K562 (cell line): ENCODE measurements at regions not wholly inside any gene's neighbourhood (a gene's known extent, or its start where the extent isn't known, plus 50 kb on each side); places are given as distances from the start of the nearest gene placed in this dataset.

Source experiments
- ATAC-seq: fragments of 200-7000 bp; cut with Tn5 transposase; 3 replicates; pipeline ENCODE4 v1.9.1; 2020; ENCODE audit warnings: moderate library complexity
- BruUV-seq: library from RNA; stranded (reverse); fragments of 400-500 nt; replicated peaks from 2 replicates; lab custom pipeline; 2021; lab: Mats Ljungman, UMichigan
- CTCF ChIA-PET: fragments of 300-600 bp; formaldehyde crosslinking; extraction: SDS; loops from one replicate; lab custom pipeline; 2021; ENCODE audit warnings: low intra/inter-chr PET ratio; lab: Yijun Ruan, JAX
- POLR2A ChIA-PET: fragments of 300-600, 350-650 bp; sonication (Branson Sonifier 250); formaldehyde crosslinking; extraction: SDS; loops from one replicate; lab custom pipeline; 2021; ENCODE audit warnings: antibody characterized with exemption, inconsistent platforms; lab: Yijun Ruan, JAX
- DNase-seq, 4 experiments: peaks; one replicate each; pipeline versions ENCODE4 v3.0.0 to v3.0.0-alpha.2; 2011 to 2018; ENCODE audit warnings: low spot score in 3 of 4, mixed read lengths in 3 of 4; ENCODE audit errors: extremely low read depth in 1 of 4
- FAIRE-seq: peaks from 2 replicates; lab custom pipeline; 2011; peaks lifted over from hg19 to GRCh38; lab: Jason Lieb, UNC
- H2AFZ ChIP-seq: 2 replicates; pipeline ENCODE4 v1.6.0; 2011; ENCODE audit warnings: low read depth, low read length, control low read depth, inconsistent platforms
- H3K27ac ChIP-seq: fragments of 200-600 bp; 3 replicates; pipeline ENCODE4 v1.8.0; 2011; ENCODE audit warnings: low read depth, mild to moderate bottlenecking, control low read depth, inconsistent platforms, low read length, moderate library complexity, mixed read lengths; ENCODE audit errors: extremely low read depth
- H3K27me3 ChIP-seq, 2 experiments: fragments of 300-600 bp in 1 of 2; 2 replicates in 1 of 2; 3 replicates in 1 of 2; pipeline versions ENCODE4 v1.6.0 to v1.8.0; 2011; ENCODE audit warnings: inconsistent platforms in 2 of 2, low read length in 2 of 2, mild to moderate bottlenecking in 1 of 2, mixed read lengths in 1 of 2, moderate library complexity in 1 of 2; ENCODE audit not compliant: control insufficient read depth in 2 of 2, insufficient read depth in 2 of 2
- H3K36me3 ChIP-seq: fragments of 300-600 bp; 3 replicates; pipeline ENCODE4 v1.8.0; 2011; ENCODE audit warnings: mild to moderate bottlenecking, low read length, inconsistent platforms; ENCODE audit not compliant: control insufficient read depth, insufficient read depth
- H3K4me1 ChIP-seq, 2 experiments: fragments of 200-600 bp in 1 of 2; replicated peaks in 1 of 2; 2 replicates in 1 of 2; 3 replicates in 1 of 2; pipeline versions ENCODE4 v1.5.1 to v1.8.0; 2011; ENCODE audit warnings: inconsistent platforms in 2 of 2, low read length in 2 of 2, mild to moderate bottlenecking in 1 of 2, mixed read lengths in 1 of 2, moderate library complexity in 1 of 2; ENCODE audit not compliant: control insufficient read depth in 2 of 2, insufficient read depth in 2 of 2
- H3K4me2 ChIP-seq: 2 replicates; pipeline ENCODE4 v1.6.1; 2011; ENCODE audit warnings: low read length, control low read depth, inconsistent platforms, mixed read lengths; ENCODE audit not compliant: insufficient read depth
- H3K4me3 ChIP-seq: fragments of 200-600 bp; sonication (generic), shearing (Covaris generic); 2 replicates; pipeline ENCODE4 v1.5.1; 2016; ENCODE audit warnings: control low read depth, inconsistent platforms
- H3K79me2 ChIP-seq: fragments of 200-600 bp; 3 replicates; pipeline ENCODE4 v1.8.0; 2011; ENCODE audit warnings: low read length, inconsistent platforms; ENCODE audit not compliant: control insufficient read depth, insufficient read depth
- H3K9ac ChIP-seq, 2 experiments: 2 replicates each; pipeline versions ENCODE4 v1.6.0 to v1.6.1; 2011; ENCODE audit warnings: low read depth in 2 of 2, low read length in 2 of 2, control low read depth in 1 of 2, inconsistent platforms in 1 of 2, mild to moderate bottlenecking in 1 of 2, mixed read lengths in 1 of 2; ENCODE audit not compliant: insufficient read depth in 1 of 2
- H3K9me1 ChIP-seq: one replicate; pipeline ENCODE4 v1.6.0; 2011; ENCODE audit warnings: inconsistent platforms, mild to moderate bottlenecking, low read length, moderate library complexity; ENCODE audit not compliant: control insufficient read depth, insufficient read depth
- H3K9me3 ChIP-seq: replicated peaks from 2 replicates; pipeline ENCODE4 v1.5.1; 2011; ENCODE audit warnings: low read depth, low read length, inconsistent platforms; ENCODE audit not compliant: control insufficient read depth, insufficient read depth
- H4K20me1 ChIP-seq: replicated peaks from 2 replicates; pipeline ENCODE4 v1.6.1; 2011; ENCODE audit warnings: low read length, inconsistent platforms, mixed read lengths; ENCODE audit not compliant: control insufficient read depth, insufficient read depth
- ELF4 ChIP-seq: fragments of 450-650 bp; formaldehyde crosslinking; IDR thresholded peaks from 2 replicates; pipeline ENCODE4 v1.4.0; 2022; ENCODE audit warnings: missing genetic modification characterization
- GATAD2A ChIP-seq: fragments of 450-650 bp; IDR thresholded peaks from 2 replicates; pipeline ENCODE4 v1.6.1; 2017
- HMG20B ChIP-seq: fragments of 250-450 bp; sonication (Bioruptor Pico); IDR thresholded peaks from 2 replicates; pipeline ENCODE4 v1.5.0; 2021; ENCODE audit warnings: mild to moderate bottlenecking
- MAFK ChIP-seq: IDR thresholded peaks from 2 replicates; pipeline ENCODE4 v1.6.1; 2011; ENCODE audit warnings: low read length, improper control_type of control experiment
- NCOA2 ChIP-seq, 2 experiments: fragments of 450-650 bp; IDR thresholded peaks; 2 replicates each; pipeline ENCODE4 v1.6.1; 2018; ENCODE audit warnings: mild to moderate bottlenecking in 2 of 2, moderate library complexity in 1 of 2; ENCODE audit not compliant: partially characterized antibody in 2 of 2
- POU5F1 ChIP-seq: fragments of 150-350 bp; IDR thresholded peaks from 2 replicates; pipeline ENCODE4 v1.6.1; 2014; ENCODE audit warnings: borderline replicate concordance, low read length, low read depth, mild to moderate bottlenecking; ENCODE audit not compliant: partially characterized antibody
- RAD21 ChIP-seq, 2 experiments: fragments of 250-450 bp in 1 of 2; fragments of 450-650 bp in 1 of 2; sonication (Bioruptor Pico) in 1 of 2; formaldehyde crosslinking in 1 of 2; IDR thresholded peaks in 1 of 2; conservative IDR thresholded peaks in 1 of 2; 2 replicates each; pipeline versions ENCODE4 v1.4.0 to v1.8.0; 2020 to 2022; ENCODE audit warnings: mild to moderate bottlenecking in 2 of 2, moderate library complexity in 1 of 2
- RFX5 ChIP-seq: IDR thresholded peaks from 2 replicates; pipeline ENCODE4 v1.6.1; 2011; ENCODE audit warnings: low read depth, mild to moderate bottlenecking, improper control_type of control experiment, low read length
- RHOXF2B ChIP-seq: fragments of 250-450 bp; sonication (Bioruptor Pico); conservative IDR thresholded peaks from 2 replicates; pipeline ENCODE4 v1.5.1; 2021
- TAF1 ChIP-seq: IDR thresholded peaks from 2 replicates; pipeline ENCODE4 v1.6.1; 2011; ENCODE audit warnings: mild to moderate bottlenecking, low read length, moderate library complexity; ENCODE audit not compliant: insufficient read depth, control insufficient read depth, severe bottlenecking; ENCODE audit errors: extremely low read depth
- TAF9B ChIP-seq: fragments of 450-650 bp; IDR thresholded peaks from 2 replicates; pipeline ENCODE4 v1.6.1; 2018; ENCODE audit warnings: mild to moderate bottlenecking; ENCODE audit not compliant: partially characterized antibody
- TFE3 ChIP-seq: fragments of 450-650 bp; formaldehyde crosslinking; IDR thresholded peaks from 2 replicates; pipeline ENCODE4 v1.4.0; 2020; ENCODE audit warnings: mild to moderate bottlenecking, mixed read lengths
- THRAP3 ChIP-seq: fragments of 450-650 bp; IDR thresholded peaks from 2 replicates; pipeline ENCODE4 v1.6.1; 2016; ENCODE audit warnings: mild to moderate bottlenecking, inconsistent platforms, borderline replicate concordance
- ZNF140 ChIP-seq: fragments of 250-450 bp; sonication (Bioruptor Pico); IDR thresholded peaks from 2 replicates; pipeline ENCODE4 v1.8.0; 2021; ENCODE audit warnings: moderate library complexity, mild to moderate bottlenecking, inconsistent platforms
- ZNF184 ChIP-seq: sonication (generic); formaldehyde crosslinking; IDR thresholded peaks from 2 replicates; pipeline ENCODE4 v1.5.0; 2020; ENCODE audit warnings: missing genetic modification reagents
- ZNF445 ChIP-seq: fragments of 250-450 bp; sonication (Bioruptor Pico); IDR thresholded peaks from 2 replicates; pipeline ENCODE4 v1.4.0; 2020; ENCODE audit warnings: low read depth, mild to moderate bottlenecking, moderate library complexity
- ZNF551 ChIP-seq: fragments of 250-450 bp; sonication (Bioruptor Pico); IDR thresholded peaks from 2 replicates; pipeline ENCODE4 v1.5.0; 2021; ENCODE audit warnings: mild to moderate bottlenecking, moderate library complexity
- ZNF644 ChIP-seq: fragments of 200-800 bp; sonication (Bioruptor generic); IDR thresholded peaks from 2 replicates; pipeline ENCODE4 v1.6.1; 2016; ENCODE audit warnings: low read depth, missing genetic modification characterization, missing compliant biosample characterization
- WGBS: fragments of 100-300 bp; shearing (Covaris generic); methylation state at CpG from one replicate; pipeline ENCODE4 v1.1.6; 2016; ENCODE audit warnings: low coverage, mixed read lengths; ENCODE audit not compliant: insufficient coverage; ENCODE audit errors: missing lambda C conversion rate; 5-methylcytosine and 5-hydroxymethylcytosine counted together
- in situ Hi-C: fragments of 300-500 bp; cut with MboI; formaldehyde crosslinking; loops from 4 replicates; pipeline ENCODE4 v1.15.0; 2018; ENCODE audit warnings: inconsistent platforms, mixed read lengths
- intact Hi-C: fragments of 100-400 bp; cut with micrococcal nuclease; formaldehyde crosslinking; loops from 2 replicates; pipeline ENCODE4 v1.14.2; 2022

- TF ChIP-seq ZNF644 (tag) (no peak), TAF1 (no peak), ZNF184 (CRISPR knock-in tag) (no peak), GATAD2A (no peak), POU5F1 (no peak)
- intact Hi-C loops (no loop called here), in situ Hi-C loops (no loop called here)
- no peak for ATAC-seq
- H2AFZ ChIP-seq: no peak overlapping the region
- no peak overlapping the region for H3K9ac ChIP-seq
- CTCF ChIA-PET: no interaction called here
- no TSS peak for BruUV-seq
- no peak overlapping the region for H3K27ac ChIP-seq
- no peak overlapping the region for H3K4me2 ChIP-seq
- no peak for FAIRE-seq
- 0% methylated on average over 6 of the region's 6 CpGs for WGBS
- no peaks in the 10 kb centered on the region for H3K36me3 ChIP-seq
- no peaks in the 10 kb centered on the region for H3K9me3 ChIP-seq
- H3K79me2 ChIP-seq: no peaks in the 10 kb centered on the region
- no peaks in the 10 kb centered on the region; a peak in 1 of 5 replicates for H3K4me1 ChIP-seq
- H4K20me1 ChIP-seq: no peaks in the 10 kb centered on the region
- peaks cover 0 to 6% of the 10 kb centered on the region in 2 experiments; a peak in 1 of 5 replicates for H3K27me3 ChIP-seq
- no peak for DNase-seq
- POLR2A ChIA-PET: no interaction called here
- no peaks in the 10 kb centered on the region for H3K9me1 ChIP-seq
- no peak overlapping the region for H3K4me3 ChIP-seq
These were observed 131.4 kb upstream of the F3 start for GRCh38 chr1:94672934-94673333.

GRCh38 chr1:94672001-94672400, 130.4 kb upstream of the F3 start:
- no peak for FAIRE-seq
- Histone ChIP-seq H3K4me1 (no peaks in the 10 kb centered on the region; a peak in 1 of 5 replicates), H3K4me3 (no peak overlapping the region), H3K27ac (no peak overlapping the region), H3K79me2 (no peaks in the 10 kb centered on the region), H3K9ac (no peak overlapping the region), H3K9me3 (no peaks in the 10 kb centered on the region), H4K20me1 (no peaks in the 10 kb centered on the region), H3K9me1 (no peaks in the 10 kb centered on the region), H3K36me3 (no peaks in the 10 kb centered on the region), H2AFZ (no peak overlapping the region), H3K4me2 (no peak overlapping the region), H3K27me3 (peaks cover 0 to 5% of the 10 kb centered on the region in 2 experiments; a peak in 1 of 5 replicates)
- BruUV-seq: no TSS peak
- in situ Hi-C loops (no loop called here), intact Hi-C loops (no loop called here)
- ChIA-PET CTCF (no interaction called here), POLR2A (no interaction called here)
- no peak for ATAC-seq
- 0% methylated on average over 2 of the region's 2 CpGs for WGBS
- DNase-seq: no peak
- no peak for TF ChIP-seq TAF9B
- no peak for TF ChIP-seq RHOXF2B (CRISPR knock-in tag)
- no peak for TF ChIP-seq HMG20B (CRISPR knock-in tag)
- no peak for TF ChIP-seq THRAP3
- no peak for TF ChIP-seq RFX5
- TF ChIP-seq ZNF551 (CRISPR knock-in tag): no peak
- no peak for TF ChIP-seq ELF4 (CRISPR knock-in tag)
- no peak for TF ChIP-seq ZNF140
- no peak for TF ChIP-seq RAD21 (CRISPR knock-in tag; conservative IDR thresholded peaks at IDR 0.05 in 1 of 2, IDR thresholded peaks at IDR 0.05 in 1 of 2)
- no peak for TF ChIP-seq TFE3
- TF ChIP-seq ZNF445 (CRISPR knock-in tag): no peak
- TF ChIP-seq MAFK: no peak
- no peak for TF ChIP-seq NCOA2 (IDR thresholded peaks at IDR 0.05; ENCODE audit: partially characterized antibody in 2 of 2)
